Retinal pigment epithelial cell (primary cell): ENCODE measurements at regions not wholly inside any gene's neighbourhood (a gene's known extent, or its start where the extent isn't known, plus 50 kb on each side); places are given as distances from the start of the nearest gene placed in this dataset.
A peak's percentile ranks its signal among the peaks of the same experiment; 100 is the strongest.

Experiments used
- DNase-seq: peaks from one replicate; pipeline ENCODE4 v3.0.0-alpha.2; 2010; ENCODE audit warnings: low read depth
- H3K4me3 ChIP-seq: 2 replicates; pipeline ENCODE4 v1.5.1; 2011; ENCODE audit warnings: mild to moderate bottlenecking, low read length, control low read depth, moderate library complexity
- TF ChIP-seq, protein P1 (sequence below): conservative IDR thresholded peaks from 2 replicates; pipeline ENCODE4 v1.5.1; 2011; ENCODE audit warnings: low read depth, low read length, control low read depth, inconsistent platforms

DNA sequence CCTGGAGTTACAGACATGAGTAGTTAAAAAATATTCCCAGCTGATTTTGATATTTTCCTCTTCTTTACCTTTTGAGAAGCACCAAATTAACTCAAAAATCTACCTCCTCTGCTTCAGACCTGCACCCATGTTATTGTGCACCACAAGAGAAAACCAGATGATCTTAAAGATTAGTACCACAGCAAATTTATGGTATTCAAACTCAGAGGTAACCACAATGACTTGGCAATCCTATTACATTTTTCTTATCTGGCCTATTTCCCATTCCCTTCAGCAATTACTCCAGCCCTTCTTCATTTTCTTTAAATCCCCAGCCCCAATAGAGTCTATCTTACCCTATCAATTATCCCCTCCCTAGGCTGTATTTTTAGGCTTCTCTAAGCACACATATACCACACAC lies 535.1 kb downstream of the FAT4 start:
- no peak overlapping the region for H3K4me3 ChIP-seq
- TF ChIP-seq, protein P1, sequence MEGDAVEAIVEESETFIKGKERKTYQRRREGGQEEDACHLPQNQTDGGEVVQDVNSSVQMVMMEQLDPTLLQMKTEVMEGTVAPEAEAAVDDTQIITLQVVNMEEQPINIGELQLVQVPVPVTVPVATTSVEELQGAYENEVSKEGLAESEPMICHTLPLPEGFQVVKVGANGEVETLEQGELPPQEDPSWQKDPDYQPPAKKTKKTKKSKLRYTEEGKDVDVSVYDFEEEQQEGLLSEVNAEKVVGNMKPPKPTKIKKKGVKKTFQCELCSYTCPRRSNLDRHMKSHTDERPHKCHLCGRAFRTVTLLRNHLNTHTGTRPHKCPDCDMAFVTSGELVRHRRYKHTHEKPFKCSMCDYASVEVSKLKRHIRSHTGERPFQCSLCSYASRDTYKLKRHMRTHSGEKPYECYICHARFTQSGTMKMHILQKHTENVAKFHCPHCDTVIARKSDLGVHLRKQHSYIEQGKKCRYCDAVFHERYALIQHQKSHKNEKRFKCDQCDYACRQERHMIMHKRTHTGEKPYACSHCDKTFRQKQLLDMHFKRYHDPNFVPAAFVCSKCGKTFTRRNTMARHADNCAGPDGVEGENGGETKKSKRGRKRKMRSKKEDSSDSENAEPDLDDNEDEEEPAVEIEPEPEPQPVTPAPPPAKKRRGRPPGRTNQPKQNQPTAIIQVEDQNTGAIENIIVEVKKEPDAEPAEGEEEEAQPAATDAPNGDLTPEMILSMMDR = no peak
- DNase-seq = peak; percentile 58

DNA sequence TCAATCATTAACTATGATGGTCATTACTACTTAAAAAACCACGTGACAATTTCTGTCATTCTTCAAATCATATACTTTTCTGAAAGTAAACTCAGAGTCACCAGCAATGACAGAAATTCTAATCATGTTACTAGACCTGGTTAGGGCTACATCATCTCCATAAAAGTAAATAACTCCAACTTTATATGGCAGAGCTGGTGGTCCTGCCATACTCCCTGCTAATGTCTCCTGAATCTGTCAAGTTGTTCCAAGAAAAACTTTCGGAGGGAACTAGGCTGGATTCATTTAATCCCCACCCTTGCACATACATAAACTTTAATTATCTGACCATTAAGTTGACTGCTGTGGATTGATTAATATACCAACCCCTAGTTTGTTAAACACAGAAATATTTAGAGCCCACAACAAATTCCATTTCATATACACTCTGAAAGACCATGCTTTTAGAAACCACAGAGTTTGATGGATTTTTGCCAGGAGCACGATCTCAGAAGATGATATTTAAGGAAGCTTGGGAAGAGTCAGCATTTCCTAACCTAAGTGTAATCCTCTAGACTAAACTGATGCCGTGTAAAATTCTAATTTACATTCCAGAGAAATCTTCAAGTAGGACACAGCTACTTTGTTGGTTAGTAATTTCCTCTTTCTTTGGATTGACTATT lies 577.0 kb downstream of the FAT4 start:
- H3K4me3 ChIP-seq = no peak overlapping the region
- TF ChIP-seq, protein P1 = no peak
- peak; percentile 43 for DNase-seq

GRCh38 chr4:125904802-125905201 lies 590.0 kb downstream of the FAT4 start:
- H3K4me3 ChIP-seq = no peak overlapping the region
- TF ChIP-seq, protein P1 = no peak
- DNase-seq = no peak

DNA sequence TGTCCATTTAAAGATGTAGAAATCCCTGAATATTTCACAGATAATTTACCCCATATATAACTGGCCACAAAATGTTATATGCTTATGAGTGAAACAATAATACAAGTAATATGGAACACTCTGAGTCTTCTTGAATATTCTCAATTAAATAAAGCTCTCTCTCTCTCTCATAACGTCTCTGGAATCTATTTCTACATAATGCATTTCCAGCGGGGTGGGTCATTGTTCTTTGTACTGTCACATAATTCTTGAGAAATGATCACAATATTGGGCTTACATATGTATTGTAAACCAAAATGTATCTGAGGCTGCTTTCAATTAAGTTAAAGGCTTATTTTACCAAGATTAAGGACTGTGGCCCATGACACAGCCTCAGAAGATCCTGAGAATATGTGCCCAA lies 596.3 kb downstream of the FAT4 start:
- TF ChIP-seq, protein P1 = no peak
- no peak overlapping the region for H3K4me3 ChIP-seq

GRCh38 chr4:125911481-125911880 lies 596.7 kb downstream of the FAT4 start:
- TF ChIP-seq, protein P1 = no peak
- no peak for DNase-seq
- H3K4me3 ChIP-seq = no peak overlapping the region

More for the DNA sequence above, 596.3 kb downstream of the FAT4 start:
- no peak for DNase-seq

- no peak for DNase-seq
- TF ChIP-seq, protein P1 = no peak
- H3K4me3 ChIP-seq = no peak overlapping the region
These were observed 602.8 kb downstream of the FAT4 start for GRCh38 chr4:125917559-125917958.

GRCh38 chr4:125928652-125929051 lies 613.9 kb downstream of the FAT4 start:
- DNase-seq = no peak
- TF ChIP-seq, protein P1 = no peak
- no peak overlapping the region for H3K4me3 ChIP-seq
